Dendritic cell treated with granulocyte-macrophage colony-stimulating factor and Interleukin-4, amounts not matched to agents 40 ng/mL and 50 ng/mL, for 4 days (primary cell): ENCODE measurements at regions not wholly inside any gene's neighbourhood (a gene's known extent, or its start where the extent isn't known, plus 50 kb on each side); places are given as distances from the start of the nearest gene placed in this dataset.
"Not testable (repeated sequence)": the region's sequence is repeated elsewhere in the genome, so short reads cannot be mapped to it uniquely, and the experiment has no call there.

Experiments used
- H3K27ac Mint-ChIP-seq: one replicate; pipeline ENCODE4 v1.8.0; 2022; ENCODE audit warnings: mild to moderate bottlenecking, mixed read lengths
- H3K27me3 Mint-ChIP-seq: one replicate; pipeline ENCODE4 v1.8.0; 2022; ENCODE audit warnings: mild to moderate bottlenecking, mixed read lengths
- H3K36me3 Mint-ChIP-seq: one replicate; pipeline ENCODE4 v1.8.0; 2022; ENCODE audit warnings: low read depth, mixed read lengths
- H3K4me1 Mint-ChIP-seq: one replicate; pipeline ENCODE4 v1.8.0; 2022; ENCODE audit warnings: low read depth, mixed read lengths
- H3K4me3 Mint-ChIP-seq: one replicate; pipeline ENCODE4 v1.8.0; 2022; ENCODE audit warnings: mild to moderate bottlenecking, moderate library complexity, mixed read lengths
- H3K9me3 Mint-ChIP-seq: one replicate; pipeline ENCODE4 v1.8.0; 2022; ENCODE audit warnings: mixed read lengths
- intact Hi-C: fragments of 100-400 bp; cut with micrococcal nuclease; formaldehyde crosslinking; loops from one replicate; pipeline ENCODE4 v1.15.0; 2022

DNA sequence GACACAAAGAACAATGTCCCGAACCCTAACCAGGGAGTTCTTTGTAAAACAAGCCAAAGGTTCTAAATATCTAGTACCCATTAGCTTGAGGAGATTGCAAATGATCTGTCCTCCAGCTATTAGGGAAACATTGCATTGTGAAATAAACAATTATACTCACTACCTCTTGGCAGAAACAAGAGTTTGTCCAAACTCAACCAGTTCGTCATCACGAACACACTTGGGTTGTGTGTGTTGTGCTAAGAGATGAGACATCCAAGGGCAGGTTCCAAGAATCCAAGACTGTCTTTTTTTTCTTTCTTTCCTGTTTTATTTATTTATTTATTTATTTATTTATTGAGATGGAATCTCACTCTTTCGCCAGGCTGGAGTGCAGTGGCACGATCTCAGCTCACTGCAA is 793.1 kb upstream of the AUTS2 start:
- H3K4me1 Mint-ChIP-seq = no peaks in the 10 kb centered on the region
- no peaks in the 10 kb centered on the region for H3K36me3 Mint-ChIP-seq
- intact Hi-C loops = no loop called here
- H3K27me3 Mint-ChIP-seq = no peaks in the 10 kb centered on the region
- peaks cover 72% of the 10 kb centered on the region for H3K9me3 Mint-ChIP-seq
- H3K27ac Mint-ChIP-seq = no peak overlapping the region
- no peak overlapping the region for H3K4me3 Mint-ChIP-seq

DNA sequence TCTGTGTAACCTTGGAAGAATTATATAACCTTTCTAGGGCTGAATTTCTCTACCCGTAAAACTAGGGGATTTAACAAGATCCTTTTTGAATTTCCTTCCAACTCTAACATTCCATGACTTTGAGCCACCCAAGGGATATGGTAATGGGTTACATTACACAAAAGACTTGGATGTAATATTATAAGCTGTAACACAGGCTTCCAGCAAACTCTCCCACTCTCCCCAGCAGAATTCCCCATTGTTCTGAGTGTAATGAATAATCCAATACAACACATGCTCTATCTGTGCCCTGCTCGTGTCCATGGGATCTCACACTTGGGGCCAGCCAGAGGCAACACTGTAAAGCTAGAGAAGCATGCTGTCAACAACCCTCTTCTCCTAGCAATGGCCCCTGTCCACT is 790.6 kb upstream of the AUTS2 start:
- Mint-ChIP-seq H3K9me3 (peaks cover 63% of the 10 kb centered on the region), H3K4me3 (no peak overlapping the region), H3K36me3 (no peaks in the 10 kb centered on the region), H3K27me3 (no peaks in the 10 kb centered on the region), H3K27ac (no peak overlapping the region), H3K4me1 (no peaks in the 10 kb centered on the region)
- intact Hi-C loops = no loop called here

DNA sequence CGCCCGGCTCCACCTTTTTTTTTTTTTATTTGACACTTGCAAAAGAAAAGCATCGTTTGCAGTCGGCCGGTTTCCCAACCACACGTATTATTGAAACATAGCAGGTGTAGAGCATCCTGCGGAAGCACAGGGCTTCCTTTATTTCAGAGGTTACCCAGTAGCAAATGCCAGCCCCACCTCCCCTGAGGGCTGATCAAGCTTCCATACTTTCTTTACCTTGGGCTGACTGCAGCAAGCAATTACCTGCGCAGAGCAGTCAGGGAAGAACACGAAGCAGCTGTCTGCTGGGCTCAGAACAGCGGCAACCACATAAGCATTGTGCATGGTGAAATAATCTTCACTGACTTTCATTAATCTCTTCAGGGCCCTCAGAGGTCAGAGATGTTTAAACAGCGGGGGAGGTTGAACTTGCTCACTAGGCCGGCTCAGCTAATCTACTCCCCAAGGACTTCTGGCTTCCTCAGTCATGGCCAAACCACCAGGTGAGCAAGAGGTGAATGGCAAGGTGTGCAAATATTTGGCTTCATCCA is 784.7 kb upstream of the AUTS2 start:
- H3K36me3 Mint-ChIP-seq = no peaks in the 10 kb centered on the region
- intact Hi-C loops = no loop called here
- no peak overlapping the region for H3K4me3 Mint-ChIP-seq
- no peaks in the 10 kb centered on the region for H3K4me1 Mint-ChIP-seq
- H3K9me3 Mint-ChIP-seq = peaks cover 49% of the 10 kb centered on the region
- H3K27me3 Mint-ChIP-seq = no peaks in the 10 kb centered on the region
- H3K27ac Mint-ChIP-seq = no peak overlapping the region

DNA sequence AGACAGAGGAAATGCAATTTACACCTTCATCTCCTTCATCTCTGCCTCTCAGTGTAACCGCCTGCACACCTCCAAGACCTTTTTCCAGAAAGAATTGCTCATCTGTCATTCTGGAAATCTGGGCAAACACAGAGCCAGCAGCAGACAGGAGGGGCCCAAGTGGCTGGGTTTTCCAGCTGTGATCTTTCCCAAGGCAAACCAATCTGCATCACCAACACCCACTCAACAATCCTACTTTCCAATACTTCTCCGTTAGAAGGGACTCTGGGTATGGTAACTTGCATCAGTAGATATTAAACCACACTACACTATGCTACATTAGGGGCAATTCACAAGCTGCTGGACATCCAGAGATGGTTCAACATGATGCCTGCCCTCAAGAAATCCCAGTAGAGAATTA is 781.8 kb upstream of the AUTS2 start:
- Mint-ChIP-seq H3K4me1 (no peaks in the 10 kb centered on the region), H3K27me3 (no peaks in the 10 kb centered on the region), H3K9me3 (peaks cover 31% of the 10 kb centered on the region), H3K4me3 (no peak overlapping the region), H3K27ac (no peak overlapping the region), H3K36me3 (no peaks in the 10 kb centered on the region)
- intact Hi-C loops = no loop called here

DNA sequence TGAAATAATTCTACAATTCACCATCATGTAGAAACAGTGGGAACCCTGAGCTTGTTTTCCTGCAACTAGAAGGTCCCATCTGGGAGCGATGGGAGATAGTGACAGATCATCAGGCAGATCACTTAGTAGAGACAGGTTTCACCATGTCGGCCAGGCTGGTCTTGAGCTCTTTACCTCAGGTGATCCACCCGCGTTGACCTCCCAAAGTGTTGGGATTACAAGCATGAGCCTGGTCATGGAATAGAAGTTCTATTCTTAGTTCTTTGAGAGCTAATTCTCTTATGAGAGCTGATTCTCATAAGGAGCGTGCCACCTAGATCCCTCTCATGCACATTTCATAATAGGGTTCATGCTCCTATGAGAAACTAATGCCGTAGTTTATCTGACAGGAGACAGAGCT is 778.0 kb upstream of the AUTS2 start:
- H3K27me3 Mint-ChIP-seq = no peaks in the 10 kb centered on the region
- H3K36me3 Mint-ChIP-seq = no peaks in the 10 kb centered on the region
- intact Hi-C loops = no loop called here
- peaks cover 58% of the 10 kb centered on the region for H3K9me3 Mint-ChIP-seq
- H3K4me1 Mint-ChIP-seq = no peaks in the 10 kb centered on the region
- no peak overlapping the region for H3K4me3 Mint-ChIP-seq
- no peak overlapping the region for H3K27ac Mint-ChIP-seq

DNA sequence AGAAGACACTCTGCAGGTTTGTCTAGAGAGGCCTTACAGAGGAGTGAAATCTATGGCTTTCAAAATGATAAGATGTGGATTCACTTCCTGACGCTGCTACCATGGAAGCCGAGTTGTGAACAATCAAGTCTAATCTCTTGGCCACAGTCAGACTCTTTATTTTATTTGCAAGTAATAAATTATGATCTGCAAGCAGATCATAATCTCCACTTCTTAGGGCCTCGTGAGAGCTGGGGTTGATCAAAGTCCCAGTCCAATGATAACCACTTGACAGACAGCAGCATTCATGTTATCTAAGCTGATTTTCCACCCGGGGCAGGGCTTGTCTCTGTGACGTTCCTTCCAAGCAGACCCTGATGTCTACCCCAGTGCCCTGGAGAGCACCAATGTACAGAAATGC is 776.4 kb upstream of the AUTS2 start:
- H3K27ac Mint-ChIP-seq = no peak overlapping the region
- no peaks in the 10 kb centered on the region for H3K4me1 Mint-ChIP-seq
- no peaks in the 10 kb centered on the region for H3K27me3 Mint-ChIP-seq
- intact Hi-C loops = no loop called here
- H3K36me3 Mint-ChIP-seq = no peaks in the 10 kb centered on the region
- peaks cover 58% of the 10 kb centered on the region for H3K9me3 Mint-ChIP-seq
- H3K4me3 Mint-ChIP-seq = no peak overlapping the region

DNA sequence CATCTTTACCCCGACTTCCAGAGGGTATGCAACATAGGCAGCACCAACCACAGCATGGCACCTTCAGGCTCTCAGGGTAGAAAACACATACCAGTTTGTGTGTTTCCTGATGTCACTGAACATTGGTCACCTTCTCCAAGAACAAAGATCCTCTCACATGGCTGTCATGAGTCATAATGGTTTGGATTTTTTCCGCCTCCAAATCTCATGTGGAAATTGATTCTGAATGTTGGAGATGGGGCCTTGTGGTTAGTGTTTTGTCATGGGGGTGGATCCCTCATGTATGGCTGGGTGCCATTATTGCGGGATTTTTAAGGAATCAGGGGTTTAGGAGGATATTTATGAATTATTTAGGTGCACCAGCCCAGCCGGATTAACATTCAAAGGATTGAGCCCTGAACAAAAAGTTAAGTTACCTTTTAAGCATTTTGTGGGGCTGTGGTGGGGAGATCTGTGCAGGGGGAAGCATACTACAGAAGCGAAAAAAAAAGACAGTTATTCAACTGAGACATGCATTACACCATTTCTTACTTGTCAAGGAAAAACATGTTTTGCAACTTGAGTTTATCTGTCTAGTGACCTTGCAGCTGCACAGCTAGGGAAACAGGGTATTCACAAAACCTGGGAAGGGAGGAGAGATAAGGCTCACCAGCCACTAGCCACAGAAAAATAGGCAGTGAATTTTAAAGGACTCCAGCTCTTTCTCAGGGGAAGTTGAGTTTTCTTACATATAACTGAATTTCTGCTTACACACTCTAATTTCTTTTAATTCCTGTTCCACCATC is 774.1 kb upstream of the AUTS2 start:
- Mint-ChIP-seq H3K4me3 (no peak overlapping the region), H3K36me3 (no peaks in the 10 kb centered on the region)

DNA sequence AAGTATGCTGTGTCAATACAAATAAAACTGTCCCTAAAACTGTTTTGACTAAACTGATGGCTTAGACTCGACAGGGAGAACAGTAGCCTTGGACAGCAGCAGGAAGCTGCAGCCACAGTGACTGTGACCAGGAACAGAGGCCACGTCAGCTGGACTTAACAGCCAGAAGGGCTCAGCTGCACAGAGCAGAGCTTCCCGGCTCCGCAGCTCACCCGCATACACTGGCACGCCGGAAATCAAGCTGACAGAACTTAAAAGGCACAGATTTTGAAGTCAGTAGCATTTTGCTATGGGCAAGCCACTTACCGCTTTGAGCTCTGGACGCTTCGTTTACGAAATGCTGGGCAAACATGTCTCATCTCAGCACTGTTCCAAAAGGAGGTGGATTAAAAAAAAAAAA is 769.7 kb upstream of the AUTS2 start:
- no peaks in the 10 kb centered on the region for H3K4me1 Mint-ChIP-seq
- no peak overlapping the region for H3K4me3 Mint-ChIP-seq
- intact Hi-C loops = no loop called here
- H3K27ac Mint-ChIP-seq = no peak overlapping the region
- no peaks in the 10 kb centered on the region for H3K36me3 Mint-ChIP-seq
- no peaks in the 10 kb centered on the region for H3K27me3 Mint-ChIP-seq
- H3K9me3 Mint-ChIP-seq = peaks cover 50% of the 10 kb centered on the region

More for the DNA sequence above, 774.1 kb upstream of the AUTS2 start:
- no peak overlapping the region for H3K27ac Mint-ChIP-seq
- no peaks in the 10 kb centered on the region for H3K27me3 Mint-ChIP-seq
- H3K4me1 Mint-ChIP-seq = no peaks in the 10 kb centered on the region
- peaks cover 49% of the 10 kb centered on the region for H3K9me3 Mint-ChIP-seq
- intact Hi-C loops = no loop called here

DNA sequence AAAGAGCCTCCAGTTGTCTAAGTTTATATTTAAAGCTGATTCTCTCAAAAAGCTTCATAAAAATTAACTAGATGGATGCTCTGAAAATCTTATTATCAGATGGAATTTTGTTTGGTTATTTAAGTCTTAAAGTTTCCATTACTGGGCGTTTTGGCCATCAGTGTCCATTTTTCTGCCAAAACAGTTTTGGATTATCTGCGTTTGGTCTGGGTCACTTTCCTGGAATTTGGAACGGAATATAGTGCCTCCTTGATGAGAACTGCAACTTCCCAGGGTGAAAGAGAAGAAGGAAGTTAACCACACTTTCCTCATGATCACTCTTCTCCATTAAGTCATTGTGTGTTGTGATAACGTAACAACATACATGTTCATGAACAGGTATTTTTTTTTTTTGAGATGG is 764.9 kb upstream of the AUTS2 start:
- no peaks in the 10 kb centered on the region for H3K4me1 Mint-ChIP-seq
- no peaks in the 10 kb centered on the region for H3K36me3 Mint-ChIP-seq
- no peak overlapping the region for H3K27ac Mint-ChIP-seq
- H3K27me3 Mint-ChIP-seq = no peaks in the 10 kb centered on the region
- H3K4me3 Mint-ChIP-seq = no peak overlapping the region
- intact Hi-C loops = no loop called here
- H3K9me3 Mint-ChIP-seq = peaks cover 36% of the 10 kb centered on the region

DNA sequence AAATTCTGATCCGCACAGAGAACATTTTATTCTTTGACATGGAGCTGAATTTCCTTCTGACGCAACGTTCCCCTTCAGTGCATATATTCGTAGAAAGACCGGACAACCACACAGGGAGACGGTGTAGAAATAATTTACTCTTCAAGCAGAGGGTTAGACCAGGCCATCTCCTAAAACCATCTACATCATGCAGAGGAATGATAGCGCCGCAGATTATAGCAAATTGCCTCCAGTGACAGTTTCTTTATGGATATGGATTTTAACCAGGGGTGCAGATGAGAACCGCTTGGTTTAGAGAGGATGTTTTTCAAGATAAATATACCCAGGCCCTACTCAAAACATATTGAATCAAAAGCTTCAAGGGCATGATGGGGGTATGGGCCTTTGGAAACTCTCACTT is 759.3 kb upstream of the AUTS2 start:
- H3K27me3 Mint-ChIP-seq = no peaks in the 10 kb centered on the region
- no peak overlapping the region for H3K4me3 Mint-ChIP-seq
- H3K27ac Mint-ChIP-seq = no peak overlapping the region
- H3K36me3 Mint-ChIP-seq = no peaks in the 10 kb centered on the region
- H3K9me3 Mint-ChIP-seq = peaks cover 39% of the 10 kb centered on the region
- no peaks in the 10 kb centered on the region for H3K4me1 Mint-ChIP-seq
- intact Hi-C loops = no loop called here

DNA sequence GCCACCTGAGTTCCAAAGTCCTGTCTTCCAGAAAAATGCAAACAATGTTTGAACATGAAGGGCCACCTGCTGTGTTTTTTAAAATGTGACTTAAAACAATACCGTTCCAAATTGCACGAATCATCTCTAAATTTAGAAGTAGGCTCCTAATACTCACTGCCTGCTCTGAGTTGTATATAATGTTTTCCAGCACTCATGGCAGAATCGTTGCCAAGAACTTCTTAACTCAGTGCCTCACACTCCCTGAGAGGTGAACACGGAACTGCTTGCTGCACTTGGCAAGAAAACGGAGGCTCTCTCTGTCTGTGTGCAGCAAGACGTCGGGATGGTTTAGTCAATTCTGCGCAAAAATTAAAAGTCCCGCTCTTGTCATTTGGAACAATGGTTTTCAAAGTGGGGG is 757.3 kb upstream of the AUTS2 start:
- intact Hi-C loops = no loop called here
- Mint-ChIP-seq H3K27ac (no peak overlapping the region), H3K36me3 (no peaks in the 10 kb centered on the region), H3K4me3 (no peak overlapping the region), H3K9me3 (peaks cover 58% of the 10 kb centered on the region), H3K4me1 (no peaks in the 10 kb centered on the region), H3K27me3 (no peaks in the 10 kb centered on the region)

DNA sequence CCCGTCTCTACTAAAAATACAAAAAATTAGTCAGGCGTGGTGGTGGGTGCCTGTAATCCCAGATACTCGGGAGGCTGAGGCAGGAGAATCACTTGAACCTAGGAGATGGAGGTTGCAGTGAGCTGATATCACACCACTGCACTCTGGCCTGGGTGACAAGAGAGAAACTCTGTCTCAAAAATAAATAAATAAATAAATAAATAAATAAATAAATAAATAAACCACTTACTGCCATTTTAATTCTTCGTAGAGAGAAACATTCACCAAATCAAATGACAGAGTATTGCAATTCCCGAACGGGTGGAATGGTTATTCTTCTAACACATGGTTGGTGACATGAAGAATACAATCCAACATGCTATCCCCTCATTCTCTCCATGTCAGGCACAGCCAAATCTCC is 754.3 kb upstream of the AUTS2 start:
- H3K27ac Mint-ChIP-seq, H3K4me3 Mint-ChIP-seq, H3K27me3 Mint-ChIP-seq, intact Hi-C loops, H3K4me1 Mint-ChIP-seq, H3K36me3 Mint-ChIP-seq: not testable (repeated sequence)
- peaks cover 67% of the 10 kb centered on the region for H3K9me3 Mint-ChIP-seq

DNA sequence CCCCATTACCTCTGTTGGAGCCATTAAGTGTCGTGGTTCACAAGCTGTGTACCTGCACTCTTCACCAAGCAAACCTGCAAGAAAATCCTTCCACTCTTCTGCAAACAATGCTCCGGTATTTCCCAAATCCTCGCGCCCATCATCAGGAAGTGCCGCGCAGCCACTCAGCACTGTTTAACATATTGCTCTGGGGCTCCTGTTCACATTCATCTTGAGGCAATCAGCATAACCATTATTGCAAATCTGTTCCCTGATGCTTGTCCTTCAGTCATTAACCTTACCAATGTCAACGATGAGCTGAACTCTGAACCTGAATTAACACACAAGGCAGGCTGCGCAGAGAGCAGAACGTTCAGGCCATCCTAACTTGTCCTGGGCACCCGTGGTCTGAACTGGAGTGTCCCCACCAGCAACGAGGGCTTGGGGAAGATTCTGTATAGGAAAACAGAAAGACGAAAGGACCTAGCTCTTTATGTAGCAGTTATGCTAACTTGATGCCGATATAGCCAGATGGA is 751.4 kb upstream of the AUTS2 start:
- intact Hi-C loops = no loop called here
- no peak overlapping the region for H3K27ac Mint-ChIP-seq
- no peaks in the 10 kb centered on the region for H3K36me3 Mint-ChIP-seq
- no peaks in the 10 kb centered on the region for H3K27me3 Mint-ChIP-seq
- no peak overlapping the region for H3K4me3 Mint-ChIP-seq
- H3K9me3 Mint-ChIP-seq = peaks cover 80% of the 10 kb centered on the region
- H3K4me1 Mint-ChIP-seq = no peaks in the 10 kb centered on the region

DNA sequence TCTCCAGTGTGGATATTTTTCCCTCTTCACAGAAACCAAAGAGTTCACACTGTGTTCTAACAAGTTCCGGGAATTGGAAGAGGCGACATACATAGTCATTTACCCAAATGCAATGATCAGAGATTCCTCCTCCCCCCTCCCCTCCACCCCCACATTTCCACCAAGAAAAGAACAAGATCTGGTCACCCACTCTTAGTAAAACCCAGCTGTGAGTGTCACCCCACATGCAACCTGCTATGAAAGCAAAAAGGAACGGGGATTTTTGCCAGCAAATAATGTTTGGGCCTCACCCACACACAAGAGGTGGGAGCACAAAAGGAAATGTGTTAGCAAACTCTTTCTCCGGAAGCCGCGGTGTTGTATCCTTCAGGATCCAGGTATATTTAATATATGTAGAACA is 745.0 kb upstream of the AUTS2 start:
- no peaks in the 10 kb centered on the region for H3K36me3 Mint-ChIP-seq
- no peaks in the 10 kb centered on the region for H3K4me1 Mint-ChIP-seq
- H3K27me3 Mint-ChIP-seq = no peaks in the 10 kb centered on the region
- H3K27ac Mint-ChIP-seq = no peak overlapping the region
- H3K4me3 Mint-ChIP-seq = no peak overlapping the region
- intact Hi-C loops = no loop called here
- peaks cover 63% of the 10 kb centered on the region for H3K9me3 Mint-ChIP-seq

DNA sequence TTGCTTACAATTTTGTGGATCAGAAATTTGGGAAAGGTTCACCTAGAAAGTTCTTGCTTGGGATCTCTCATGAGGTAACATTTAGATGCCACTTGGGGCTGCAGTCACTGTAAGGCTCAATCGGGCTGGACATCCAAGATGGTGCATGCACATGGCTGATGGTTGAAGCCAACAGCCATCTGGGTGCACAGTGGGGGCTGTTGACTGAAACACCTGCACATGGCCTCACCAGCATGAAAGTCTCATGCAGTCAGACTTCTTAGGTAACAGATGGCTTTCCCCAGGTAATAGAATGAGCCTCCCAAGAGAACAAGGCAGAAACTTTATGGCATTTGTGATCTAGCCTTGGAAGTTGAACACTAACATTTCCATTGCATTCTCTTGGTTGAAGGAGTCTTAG is 740.7 kb upstream of the AUTS2 start:
- no peaks in the 10 kb centered on the region for H3K4me1 Mint-ChIP-seq
- intact Hi-C loops = no loop called here
- H3K27ac Mint-ChIP-seq = no peak overlapping the region
- H3K9me3 Mint-ChIP-seq = peaks cover 69% of the 10 kb centered on the region
- H3K36me3 Mint-ChIP-seq = no peaks in the 10 kb centered on the region
- no peaks in the 10 kb centered on the region for H3K27me3 Mint-ChIP-seq
- no peak overlapping the region for H3K4me3 Mint-ChIP-seq
